Breast epithelium (tissue), 3 donors: ENCODE measurements at regions not wholly inside any gene's neighbourhood (a gene's known extent, or its start where the extent isn't known, plus 50 kb on each side); places are given as distances from the start of the nearest gene placed in this dataset.

Source experiments
- CTCF ChIP-seq, 3 donors: fragments of 450-650 bp; IDR thresholded peaks; one replicate each; pipeline ENCODE4 v1.5.1; 2016 to 2017; ENCODE audit warnings: antibody characterized with exemption in 3 of 3, mild to moderate bottlenecking in 3 of 3, moderate library complexity in 3 of 3
- POLR2A ChIP-seq: fragments of 450-650 bp; IDR thresholded peaks from one replicate; pipeline ENCODE4 v1.6.1; 2016; ENCODE audit warnings: antibody characterized with exemption, mild to moderate bottlenecking, moderate library complexity
- POLR2AphosphoS5 ChIP-seq, 3 donors: sonication (generic); formaldehyde crosslinking; IDR thresholded peaks; one replicate each; pipeline ENCODE4 v1.6.1; 2017; ENCODE audit warnings: antibody characterized with exemption in 3 of 3

- TF ChIP-seq CTCF (IDR thresholded peaks at IDR 0.05) = no peak
- no peak for TF ChIP-seq POLR2A
- TF ChIP-seq POLR2AphosphoS5 (IDR thresholded peaks at IDR 0.05) = no peak
Observed at GRCh38 chr3:24853685-24854490, 359.2 kb upstream of the THRB start.
